KG1 (cell line): ENCODE measurements at regions not wholly inside any gene's neighbourhood (a gene's known extent, or its start where the extent isn't known, plus 50 kb on each side); places are given as distances from the start of the nearest gene placed in this dataset.

Experiments
- DNase-seq: peaks from one replicate; lab custom pipeline; 2025; lab: John Stamatoyannopoulos, UW

GRCh38 chr13:59546178-59546577 is 617.5 kb downstream of the DIAPH3 start:
- no peak for DNase-seq

- no peak for DNase-seq
Observed at GRCh38 chr13:59547950-59548349, 615.8 kb downstream of the DIAPH3 start.

GRCh38 chr13:59562924-59563323 is 600.8 kb downstream of the DIAPH3 start:
- DNase-seq: no peak

DNA sequence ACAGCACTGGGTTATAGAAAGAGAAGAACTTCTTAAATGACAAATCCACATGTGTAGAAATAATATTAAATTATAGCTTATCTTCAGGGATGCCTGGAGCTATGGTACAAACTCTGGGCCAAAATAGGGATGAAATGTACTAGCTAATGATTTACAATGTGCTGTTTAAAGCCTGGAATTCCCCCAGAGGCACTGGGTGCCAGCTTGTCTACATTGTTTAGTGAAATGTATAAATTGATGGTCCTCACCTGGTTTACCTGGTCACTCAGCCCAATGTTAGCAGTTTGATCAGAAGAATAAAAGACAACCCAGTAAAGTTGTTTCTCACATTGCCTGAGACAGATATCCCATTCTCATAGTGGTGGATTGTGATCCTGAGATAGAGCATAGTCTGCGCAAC is 597.2 kb downstream of the DIAPH3 start:
- DNase-seq: no peak

DNA sequence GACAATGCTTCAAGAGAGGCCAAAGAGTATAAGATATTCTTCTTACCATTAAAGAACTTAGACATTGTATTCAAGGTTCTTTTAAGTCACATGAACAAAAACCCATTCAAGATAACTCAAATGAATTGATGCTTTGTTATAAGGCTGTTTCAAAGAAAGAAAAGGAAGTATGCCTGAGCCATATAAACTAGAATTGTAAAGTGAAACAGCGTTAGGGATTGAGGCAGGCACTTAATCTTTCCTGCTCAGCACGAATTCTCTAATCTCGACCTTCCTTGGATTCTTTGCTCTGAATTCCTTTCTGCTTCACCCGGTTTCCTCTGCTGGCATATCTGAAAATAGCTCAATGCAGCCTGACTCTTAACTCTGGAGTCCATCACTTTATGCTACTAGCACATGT is 595.4 kb downstream of the DIAPH3 start:
- no peak for DNase-seq

DNA sequence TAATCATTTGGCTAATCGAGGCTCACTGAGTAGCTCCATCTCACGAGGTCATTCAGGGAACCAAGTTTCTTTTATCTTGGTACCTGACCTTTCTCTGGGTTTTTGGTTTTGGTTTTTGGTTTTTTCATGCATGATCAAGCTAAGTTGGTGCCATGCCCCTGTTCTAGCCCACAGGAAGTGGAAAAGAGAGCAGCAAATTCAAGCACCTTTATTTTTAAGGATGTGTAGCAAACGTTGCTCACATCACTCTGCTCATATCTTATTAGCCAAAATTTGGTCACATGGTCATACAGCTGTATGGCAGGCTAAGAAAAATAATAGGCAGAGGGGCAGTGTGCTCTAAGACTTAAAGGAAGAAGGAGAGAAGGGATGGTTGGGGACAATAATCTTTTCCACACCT is 593.5 kb downstream of the DIAPH3 start:
- DNase-seq: no peak

DNA sequence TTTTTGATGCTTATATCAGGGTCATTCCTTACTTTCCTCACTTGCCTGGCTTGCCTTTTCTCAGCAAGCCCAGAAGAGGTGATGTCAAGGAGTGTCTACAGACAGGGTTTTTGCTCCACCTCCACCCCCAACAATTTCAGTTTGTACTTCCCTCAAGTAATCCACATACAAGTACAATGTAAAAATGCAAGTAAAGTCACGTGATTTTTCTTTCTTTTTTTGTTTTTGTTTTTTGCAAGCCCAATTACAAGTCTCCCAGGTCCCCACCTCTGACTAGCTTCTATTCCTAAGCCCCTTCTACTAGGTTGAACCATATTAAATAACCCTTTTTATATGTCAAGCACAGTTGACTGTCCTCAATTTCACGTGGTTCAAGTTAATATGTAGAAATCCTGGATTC is 579.6 kb downstream of the DIAPH3 start:
- no peak for DNase-seq

DNA sequence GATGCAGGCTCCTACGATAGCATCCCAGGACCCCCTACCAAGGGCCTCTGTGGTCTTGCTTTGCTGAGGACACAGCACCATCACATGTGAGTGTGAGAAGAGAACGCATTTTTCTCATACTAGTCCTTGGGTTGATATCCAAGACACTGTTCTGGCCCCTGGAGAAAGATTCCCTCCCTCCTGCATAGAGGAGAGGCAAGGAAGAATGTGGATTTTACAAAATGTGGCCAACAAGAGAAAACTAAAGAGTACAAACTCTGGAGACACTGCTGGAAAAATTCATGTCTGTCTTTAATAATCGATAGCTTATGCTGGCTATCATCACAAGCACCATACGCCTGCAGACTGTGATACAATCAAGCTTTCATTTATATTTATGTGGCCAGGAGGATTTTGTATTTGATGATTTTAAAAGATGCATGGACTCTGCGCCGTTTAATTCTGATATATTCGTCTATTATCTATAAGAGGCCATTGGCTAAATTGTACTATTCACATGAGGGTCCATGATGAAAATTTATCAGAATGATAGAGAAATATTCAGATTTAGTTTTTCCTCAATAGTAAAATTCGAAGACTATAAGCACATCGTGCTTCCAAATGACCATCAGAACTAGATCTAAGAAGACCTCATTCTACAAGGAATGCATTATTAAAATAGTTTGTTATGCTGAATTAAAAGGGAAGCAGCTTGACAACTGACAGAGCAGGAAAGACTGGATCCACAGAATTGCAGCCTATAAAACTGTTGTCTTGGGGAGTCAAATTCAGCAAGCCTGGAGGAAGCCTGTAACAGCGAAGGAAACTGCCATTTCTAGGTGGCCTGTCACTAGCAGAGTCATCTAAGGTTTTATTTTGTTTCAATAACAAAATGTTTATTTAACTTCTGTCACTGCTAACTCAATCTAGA is 578.7 kb downstream of the DIAPH3 start:
- no peak for DNase-seq

DNA sequence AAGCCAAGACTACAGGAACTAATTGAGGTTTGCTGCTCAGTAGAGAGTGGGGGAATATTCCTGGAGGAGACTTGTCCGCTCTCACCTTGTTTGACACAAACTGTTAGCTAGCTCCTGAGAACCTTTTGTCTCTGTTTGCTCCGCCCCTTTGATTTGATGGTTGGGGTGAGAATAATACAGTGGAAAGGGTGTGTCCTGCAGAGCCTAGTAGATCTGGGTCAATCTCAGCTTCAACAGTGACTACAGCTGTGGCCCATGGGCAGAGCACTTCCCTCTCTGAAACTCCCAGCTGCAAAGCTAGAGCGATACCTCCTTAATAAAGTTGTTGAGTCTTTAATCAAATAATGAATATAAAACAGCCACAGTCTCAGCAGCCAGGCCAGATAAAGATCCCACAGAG is 576.7 kb downstream of the DIAPH3 start:
- no peak for DNase-seq

DNA sequence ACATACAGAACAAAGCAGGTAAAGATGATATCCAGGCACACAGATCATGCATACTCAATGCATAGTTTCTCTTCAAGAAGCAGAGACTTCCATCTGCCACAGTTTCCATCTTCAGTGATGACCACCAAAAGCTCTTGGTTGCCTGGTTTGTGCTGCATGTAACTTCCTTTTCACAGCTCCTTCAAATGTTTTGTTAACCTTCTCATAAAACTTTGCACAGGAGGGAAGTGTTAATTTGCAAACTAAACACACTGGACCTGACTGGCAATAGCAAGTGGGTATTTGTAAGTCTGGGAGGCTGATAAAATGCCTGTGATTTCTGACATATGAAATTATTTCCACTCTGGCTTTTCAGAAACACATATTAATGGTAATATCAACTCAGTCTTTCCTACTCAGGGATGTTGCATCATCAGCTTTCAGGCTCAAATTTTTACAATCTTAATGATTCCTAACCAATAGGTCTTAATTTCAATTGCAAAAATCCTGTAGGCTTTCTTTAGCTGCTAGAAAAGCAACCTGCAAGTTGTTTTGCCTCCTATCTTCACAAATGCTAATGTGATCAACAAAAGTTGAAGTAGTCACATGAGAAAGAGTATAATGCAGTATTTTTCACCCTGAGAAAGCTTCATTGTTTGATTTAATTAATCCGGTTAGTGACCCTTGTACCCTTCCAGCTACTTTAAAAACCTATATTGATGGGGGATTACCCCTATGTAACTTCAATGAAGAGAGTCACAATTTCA is 575.6 kb downstream of the DIAPH3 start:
- no peak for DNase-seq

DNA sequence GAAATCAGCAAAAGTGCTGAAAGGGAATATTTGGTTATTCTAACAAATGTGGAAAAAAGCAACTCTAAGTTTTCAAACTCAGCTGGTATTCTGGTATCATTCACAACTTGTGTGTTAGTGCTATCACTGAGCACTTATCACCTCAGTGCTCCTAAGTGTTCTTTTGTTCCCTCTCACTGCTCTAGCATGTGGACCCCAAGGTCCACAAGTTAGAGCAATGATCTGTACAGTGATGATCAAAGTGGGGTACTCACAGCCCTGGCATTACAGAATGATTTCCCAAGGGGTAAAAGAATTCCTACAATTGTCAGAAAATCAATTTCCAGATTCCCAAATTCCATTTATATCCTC is 575.0 kb downstream of the DIAPH3 start:
- DNase-seq: no peak

DNA sequence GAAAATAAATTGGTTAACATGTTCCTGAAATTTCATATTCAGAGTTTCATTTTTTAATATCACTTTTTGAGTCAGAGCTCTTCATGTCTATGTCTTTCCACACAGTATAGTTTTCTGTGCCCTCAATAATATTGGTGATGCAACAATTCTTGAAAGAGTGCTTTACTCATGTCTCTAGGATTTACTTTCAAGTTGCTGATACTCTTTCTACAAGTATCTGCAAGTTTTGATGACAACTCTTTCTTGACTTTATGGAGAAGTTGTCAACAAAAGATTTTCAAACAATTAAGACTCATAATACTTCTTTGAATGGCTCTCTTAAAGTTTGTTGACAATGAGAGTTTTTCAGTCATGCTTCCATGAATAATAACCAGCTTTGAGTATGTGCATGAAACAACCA is 561.7 kb downstream of the DIAPH3 start:
- no peak for DNase-seq

DNA sequence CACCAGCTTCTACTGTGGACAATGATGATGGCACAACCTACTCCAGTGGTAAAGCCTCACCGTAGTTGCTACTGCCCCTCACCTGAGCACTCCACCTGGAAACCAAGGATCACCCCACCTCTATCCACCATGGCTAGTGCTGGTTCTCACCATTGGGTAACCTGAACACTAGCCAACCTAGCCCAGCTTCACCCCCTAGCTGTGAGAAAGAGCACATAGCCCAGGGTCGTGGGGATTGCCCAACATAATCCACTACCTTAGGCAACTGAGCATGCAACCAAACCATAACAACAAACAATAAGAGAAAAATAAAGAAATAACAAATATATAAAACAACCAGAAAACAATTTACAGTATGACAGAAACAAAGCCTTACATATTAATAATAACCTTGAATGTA is 560.1 kb downstream of the DIAPH3 start:
- DNase-seq: no peak

- DNase-seq: no peak
Observed at GRCh38 chr13:59607172-59607571, 556.6 kb downstream of the DIAPH3 start.

DNA sequence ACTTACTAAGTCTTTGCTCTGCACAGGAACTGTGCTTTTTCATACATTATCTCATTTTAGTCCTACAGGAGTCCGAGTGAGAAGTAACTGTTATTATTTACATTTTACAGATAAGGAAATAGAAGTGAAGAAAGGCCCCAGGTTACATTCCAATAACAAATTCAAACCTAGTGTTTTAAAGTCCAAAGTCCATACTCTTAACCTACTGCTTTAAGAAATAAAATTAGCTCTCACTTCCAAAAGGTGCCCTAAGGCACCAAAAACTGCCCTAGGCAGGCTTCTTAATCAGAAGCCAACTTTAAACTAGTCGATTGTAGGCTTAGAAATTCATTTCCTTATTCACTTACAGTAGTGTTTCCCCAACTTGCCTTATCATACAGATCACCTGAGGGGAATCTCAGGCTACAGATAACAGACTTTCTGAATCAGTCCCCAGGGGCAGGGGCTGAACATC is 555.9 kb downstream of the DIAPH3 start:
- no peak for DNase-seq

- no peak for DNase-seq
Observed at GRCh38 chr13:59609421-59609820, 554.3 kb downstream of the DIAPH3 start.
